DMS53 (cell line): ENCODE measurements at regions not wholly inside any gene's neighbourhood (a gene's known extent, or its start where the extent isn't known, plus 50 kb on each side); places are given as distances from the start of the nearest gene placed in this dataset.
"Not testable (repeated sequence)": the region's sequence is repeated elsewhere in the genome, so short reads cannot be mapped to it uniquely, and the experiment has no call there.

Experiments used
- DNase-seq: peaks from one replicate; lab custom pipeline; 2025; lab: John Stamatoyannopoulos, UW

DNA sequence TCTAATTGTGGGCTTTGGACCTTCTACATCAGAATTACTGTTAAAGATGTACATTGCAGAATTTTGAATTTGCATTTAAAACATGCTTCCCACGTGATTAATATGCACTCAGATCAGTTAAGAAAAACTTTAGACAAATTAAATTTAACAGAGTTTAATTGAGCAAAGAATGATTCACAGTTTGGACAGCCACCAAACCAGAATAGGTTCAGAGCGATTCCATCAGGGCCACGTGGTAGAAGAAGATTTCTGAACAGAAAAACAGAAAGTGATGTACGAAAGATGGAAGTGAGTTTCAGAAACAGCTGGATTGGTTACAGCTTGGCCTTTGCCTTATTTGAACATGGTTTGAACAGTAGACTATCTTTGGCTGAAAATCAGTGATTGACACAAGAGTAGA lies 704.2 kb upstream of the MAP3K7 start:
- no peak for DNase-seq

DNA sequence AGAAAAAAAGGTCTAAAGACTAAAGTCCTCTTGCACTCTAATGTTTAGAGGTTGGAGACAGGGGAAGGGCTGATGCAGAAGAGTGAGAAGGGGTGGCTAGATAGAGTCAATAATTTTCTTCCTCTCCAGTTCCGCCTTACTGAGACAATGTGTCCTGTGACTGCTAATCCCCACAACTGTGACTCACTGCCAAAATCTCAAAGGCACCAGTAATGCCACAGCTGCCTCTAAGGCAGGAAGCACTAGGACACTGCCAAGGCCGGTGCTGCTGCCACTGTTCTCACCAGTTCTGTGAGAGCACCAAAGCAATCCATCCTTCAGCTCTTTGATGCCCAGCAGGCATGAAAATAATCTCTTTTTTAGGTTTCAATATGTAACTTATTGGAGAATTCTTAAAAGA lies 701.9 kb upstream of the MAP3K7 start:
- DNase-seq = peak; percentile 14

DNA sequence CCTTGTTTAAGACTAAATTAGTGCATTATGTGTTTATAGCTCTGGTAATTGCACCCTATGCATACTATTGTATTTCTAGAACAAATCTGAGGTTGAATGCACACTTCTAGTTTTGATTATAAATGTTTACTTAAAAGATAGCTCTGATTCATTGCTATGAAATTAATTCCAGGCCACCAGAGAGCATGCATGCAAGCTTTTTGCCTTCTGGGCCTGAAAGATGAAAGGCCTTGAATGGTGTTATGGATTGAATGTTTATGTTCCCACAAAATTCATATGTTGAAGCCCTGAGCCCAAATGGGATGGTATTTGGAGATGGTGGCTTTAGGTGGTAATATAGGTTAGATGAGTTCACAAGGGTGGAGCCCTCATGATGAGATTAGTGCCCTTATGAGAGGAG lies 695.0 kb upstream of the MAP3K7 start:
- DNase-seq = no peak

DNA sequence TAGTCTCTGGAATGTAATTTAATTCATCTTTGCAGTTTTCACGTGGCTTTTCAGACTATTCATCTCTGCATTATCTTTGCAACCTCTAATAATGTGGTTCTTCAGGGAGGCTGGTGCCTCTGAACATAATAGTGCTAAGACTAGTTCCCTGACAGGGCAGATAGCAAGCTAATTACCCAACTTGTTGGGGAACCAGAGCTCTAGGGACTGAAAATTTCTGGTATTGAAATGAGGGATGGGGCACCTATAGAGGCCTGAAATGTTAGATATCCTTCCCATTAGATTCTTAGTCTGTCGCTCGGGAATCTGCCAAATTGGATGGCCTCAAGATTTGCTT lies 693.6 kb upstream of the MAP3K7 start:
- no peak for DNase-seq

DNA sequence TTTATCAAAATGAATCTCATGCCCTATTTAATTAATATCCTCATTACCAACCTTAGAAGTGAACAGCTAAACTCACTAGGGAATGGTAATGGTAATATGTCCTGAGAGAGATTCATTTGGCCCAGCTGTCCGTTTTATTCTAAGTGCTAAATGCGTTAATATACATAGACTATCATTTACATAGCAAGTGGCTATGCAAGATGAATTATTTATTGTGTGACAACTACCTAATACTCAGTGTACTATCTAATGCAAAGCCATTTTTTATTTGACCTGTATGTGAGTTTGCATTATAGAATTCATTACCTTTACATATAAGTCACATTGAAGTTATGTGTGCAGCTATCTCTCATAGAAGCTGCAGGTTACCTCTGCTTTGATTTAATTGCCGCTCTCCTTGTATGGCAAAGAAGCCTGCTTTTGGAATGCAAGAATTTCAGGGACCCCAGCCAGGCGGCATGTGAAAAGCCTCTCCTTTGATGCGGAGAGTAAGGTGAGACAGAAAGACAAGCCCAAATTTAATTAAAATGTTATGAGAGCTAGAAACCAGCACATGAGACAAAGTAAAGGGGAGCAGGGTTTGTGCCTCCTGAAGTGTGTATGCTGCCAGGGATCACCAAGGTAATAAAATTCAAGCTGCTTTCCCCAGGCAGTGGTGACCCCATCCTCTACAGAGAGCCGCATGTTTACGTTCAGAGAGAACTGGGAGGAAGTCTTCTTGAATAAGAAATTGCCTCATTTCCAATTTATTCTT lies 693.0 kb upstream of the MAP3K7 start:
- DNase-seq = no peak

DNA sequence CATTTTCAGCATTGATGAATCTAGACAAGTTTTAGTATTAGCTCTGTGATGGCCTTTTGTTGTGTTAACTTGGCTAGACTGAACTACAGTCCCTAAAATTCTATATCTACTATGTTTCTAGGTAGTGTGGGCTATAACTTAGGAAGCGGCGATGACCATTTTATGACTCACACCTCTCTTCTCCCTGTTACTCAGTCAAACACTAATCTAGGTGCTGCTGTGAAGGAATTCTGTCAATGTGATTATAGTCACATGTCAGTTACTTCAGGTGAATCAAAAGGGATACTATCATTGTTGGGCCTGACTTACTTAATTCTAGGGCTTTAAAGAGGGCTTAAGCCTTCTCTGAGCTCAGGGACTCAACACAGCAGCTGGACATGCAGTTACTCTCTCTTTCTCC lies 691.5 kb upstream of the MAP3K7 start:
- no peak for DNase-seq

DNA sequence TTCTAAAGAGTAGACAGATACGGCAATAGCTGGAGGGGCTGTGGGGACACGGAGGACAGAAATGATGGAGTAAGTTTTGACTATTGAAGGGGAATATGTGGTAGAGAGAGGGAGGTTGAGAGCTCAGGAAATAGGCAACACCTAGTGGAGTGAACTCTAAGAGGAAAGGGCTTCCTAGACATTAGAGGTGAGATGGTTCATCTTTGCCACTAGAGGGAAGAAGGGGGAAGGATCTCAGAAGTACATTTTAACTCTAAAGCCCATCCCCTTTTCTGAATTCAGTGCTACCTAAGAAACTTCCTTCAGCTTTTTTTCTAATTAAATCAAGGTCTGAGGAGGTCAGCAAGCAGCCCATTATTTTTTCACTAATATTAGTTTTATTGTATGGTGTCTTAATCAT lies 689.4 kb upstream of the MAP3K7 start:
- DNase-seq = peak; percentile 53

DNA sequence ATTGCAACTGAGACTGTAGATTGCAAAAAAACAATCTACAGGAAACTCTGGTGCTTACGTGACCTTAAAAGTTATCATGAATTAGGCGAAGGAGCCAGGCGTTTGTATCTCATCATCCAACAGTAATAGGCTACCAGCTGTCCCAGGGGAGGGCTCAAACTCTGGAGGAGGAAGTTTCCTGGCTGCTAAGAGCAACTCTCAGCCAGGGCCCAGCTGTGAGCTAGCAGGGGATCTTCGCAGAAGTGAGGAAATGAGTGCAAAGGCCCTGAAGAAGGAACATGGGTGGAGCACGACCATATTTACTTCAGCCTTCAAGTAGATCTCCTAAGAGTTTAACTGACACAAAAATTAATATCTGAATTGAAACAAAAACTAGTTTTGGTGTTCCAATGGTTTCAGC lies 686.9 kb upstream of the MAP3K7 start:
- no peak for DNase-seq

DNA sequence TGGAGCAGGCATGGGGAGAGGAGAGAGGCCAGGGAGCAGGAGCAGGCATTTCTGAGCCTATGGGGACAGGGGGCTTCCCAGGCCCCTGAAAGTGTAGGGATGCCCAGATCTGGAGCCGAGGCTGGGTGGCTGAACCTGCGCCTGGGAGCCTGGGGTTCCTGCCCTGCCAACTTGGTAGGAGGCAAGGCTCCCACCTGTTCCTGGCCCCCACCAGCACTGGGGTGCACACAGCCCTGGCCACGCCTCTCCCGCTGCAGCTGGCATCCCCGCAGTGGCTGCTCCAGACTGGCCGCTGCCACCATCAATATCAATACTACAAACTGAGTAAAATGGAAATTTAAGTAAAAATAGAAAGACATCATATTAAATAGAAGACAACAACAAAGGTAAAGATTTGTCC lies 684.9 kb upstream of the MAP3K7 start:
- no peak for DNase-seq

DNA sequence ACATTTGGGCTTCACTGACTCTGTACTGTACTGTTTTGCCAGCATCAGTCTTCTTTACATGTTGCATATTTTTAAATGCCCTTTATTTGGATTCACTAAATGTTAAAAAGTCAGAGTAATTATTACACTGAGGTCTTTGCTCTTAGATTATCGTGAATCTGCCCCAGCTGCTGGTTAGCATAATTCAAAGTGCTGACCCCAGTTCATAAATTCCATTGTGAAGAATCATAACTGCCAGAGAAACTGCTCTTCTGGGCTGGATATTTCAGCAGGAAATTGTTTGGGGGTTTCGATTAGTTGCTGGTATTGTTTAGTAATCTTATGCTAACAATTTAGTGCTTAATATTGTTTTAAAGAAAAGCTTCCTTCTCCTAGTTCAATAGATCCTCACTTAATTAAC lies 682.1 kb upstream of the MAP3K7 start:
- no peak for DNase-seq

DNA sequence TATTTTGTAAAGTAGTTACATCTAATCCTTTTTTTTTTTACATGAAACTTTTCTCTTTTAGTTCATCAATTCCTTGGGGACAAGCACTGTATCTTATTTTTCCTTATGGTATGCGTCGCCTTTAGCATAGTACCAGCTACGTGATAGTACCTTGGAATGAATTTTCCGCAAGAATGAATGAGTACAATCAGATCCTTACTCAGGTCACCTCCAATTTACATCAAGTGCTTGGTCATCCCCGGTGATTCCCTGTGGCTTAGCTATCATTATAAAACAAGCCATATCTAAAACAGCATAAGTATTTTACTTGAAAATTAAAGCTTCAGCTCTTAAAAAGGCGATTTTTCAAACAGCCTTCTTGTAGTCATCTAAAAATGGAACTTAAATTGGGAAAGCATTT lies 680.4 kb upstream of the MAP3K7 start:
- DNase-seq = no peak

DNA sequence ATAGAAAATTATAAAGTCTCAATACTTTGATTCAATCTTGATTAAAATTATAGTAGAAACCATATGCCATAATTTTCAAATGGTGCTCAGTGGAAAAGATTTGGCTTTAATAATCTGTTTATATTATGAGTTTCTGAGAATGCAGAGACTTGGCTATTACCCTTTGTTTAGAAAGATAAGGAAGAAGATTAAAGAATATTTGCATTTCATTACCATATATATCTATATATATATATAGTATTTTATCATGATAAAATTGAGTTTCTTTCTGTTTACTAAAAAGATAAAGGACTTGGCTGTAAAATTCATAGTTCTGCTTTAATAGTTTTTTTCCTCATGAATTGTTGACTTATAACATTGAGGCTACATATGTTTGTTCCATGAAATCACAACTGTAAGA lies 679.3 kb upstream of the MAP3K7 start:
- DNase-seq = no peak

DNA sequence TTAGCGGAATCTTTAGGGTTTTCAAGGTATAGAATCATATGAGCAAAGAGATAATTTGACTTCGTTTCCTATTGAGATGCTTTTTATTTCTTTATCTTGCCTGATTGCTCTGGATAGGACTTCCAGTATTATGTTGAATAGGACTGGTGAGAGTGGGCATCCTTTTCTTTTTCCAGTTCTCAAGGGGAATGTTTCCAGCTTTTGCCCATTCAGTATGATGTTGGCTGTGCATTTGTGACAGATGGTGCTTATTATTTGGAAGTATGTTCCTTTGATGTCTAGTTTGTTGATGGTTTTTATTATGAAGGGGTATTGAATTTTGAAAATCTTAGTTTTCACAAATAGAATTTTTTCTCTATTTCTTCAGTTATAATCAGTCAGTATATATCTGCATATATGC lies 656.6 kb upstream of the MAP3K7 start:
- DNase-seq = no peak

DNA sequence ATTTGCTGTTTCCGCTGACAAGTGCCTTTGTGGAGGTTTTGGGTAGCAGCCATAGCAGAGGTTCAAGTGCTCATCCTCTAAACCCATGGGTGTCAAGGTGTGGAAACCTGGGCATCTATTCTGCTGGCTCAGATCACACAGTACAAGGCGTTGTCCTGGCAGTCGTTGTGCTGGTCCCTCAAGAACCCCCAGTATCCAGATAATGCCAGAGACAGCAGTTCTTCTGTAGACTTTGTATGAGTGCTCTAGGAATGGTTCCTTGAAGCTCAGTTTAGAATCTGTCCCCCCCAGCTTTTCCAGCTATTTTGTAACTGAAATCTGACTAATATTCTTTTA lies 655.7 kb upstream of the MAP3K7 start:
- no peak for DNase-seq

DNA sequence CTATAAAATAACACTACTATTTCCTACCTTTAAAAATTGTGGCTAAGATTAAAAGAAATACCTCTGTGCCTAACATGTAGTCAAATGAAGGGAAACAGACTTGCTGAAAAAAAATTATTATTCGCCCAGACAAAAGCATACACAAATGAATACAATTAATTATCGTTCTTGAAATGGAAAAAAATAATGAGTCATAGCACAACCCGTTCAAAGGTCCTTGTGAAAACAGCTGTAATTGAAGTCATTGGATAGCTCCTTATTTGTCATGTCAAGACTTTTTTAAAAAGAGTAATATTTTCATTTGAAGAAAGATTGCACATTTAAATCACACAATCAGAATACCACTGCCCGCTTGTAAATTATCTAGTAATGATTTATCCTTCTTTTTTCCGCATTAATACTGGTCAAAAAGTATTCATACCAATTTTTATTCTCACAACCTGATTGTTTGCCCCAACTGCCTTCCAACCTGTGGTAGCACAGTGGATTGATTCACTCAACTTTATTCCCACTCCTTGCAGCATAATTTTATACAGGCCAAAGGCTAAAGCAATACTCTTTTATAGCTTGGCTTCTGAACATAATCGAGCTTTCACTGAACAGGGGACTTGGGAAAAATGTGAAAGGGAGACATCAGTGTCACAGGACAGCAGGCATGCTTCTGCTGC lies 655.2 kb upstream of the MAP3K7 start:
- no peak for DNase-seq

DNA sequence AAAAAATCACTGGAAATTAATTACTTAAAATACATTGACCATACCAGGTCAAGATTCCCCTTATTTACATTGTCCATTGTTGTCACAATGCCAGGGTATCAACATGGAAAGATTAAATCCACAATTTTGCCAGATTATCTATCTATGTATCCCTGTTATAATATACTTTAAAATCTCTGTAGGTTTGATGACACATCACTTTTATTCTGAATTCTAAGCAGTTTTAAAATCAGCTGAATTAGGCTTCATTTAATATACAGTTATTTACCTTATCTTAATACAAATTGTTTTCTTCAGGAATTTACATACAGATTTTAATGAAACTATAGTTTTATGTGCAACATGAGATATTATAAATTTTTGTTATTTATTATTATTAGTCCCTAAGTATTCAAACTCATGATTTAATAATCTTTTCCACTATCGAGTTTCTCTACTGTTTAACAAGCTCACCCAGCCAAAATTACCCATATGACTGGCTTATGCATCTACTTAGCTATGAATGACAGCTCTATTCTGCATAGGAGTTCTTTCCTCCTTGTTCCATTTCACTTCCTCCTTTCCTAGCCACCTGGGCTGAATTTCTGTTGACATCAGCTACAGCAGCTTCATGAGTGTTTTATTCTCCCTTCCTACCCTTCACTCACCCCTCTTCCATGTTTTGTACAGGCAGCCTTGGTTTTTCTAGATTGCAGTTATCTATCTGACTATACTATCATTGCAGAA lies 654.2 kb upstream of the MAP3K7 start:
- peak; percentile 35 for DNase-seq

DNA sequence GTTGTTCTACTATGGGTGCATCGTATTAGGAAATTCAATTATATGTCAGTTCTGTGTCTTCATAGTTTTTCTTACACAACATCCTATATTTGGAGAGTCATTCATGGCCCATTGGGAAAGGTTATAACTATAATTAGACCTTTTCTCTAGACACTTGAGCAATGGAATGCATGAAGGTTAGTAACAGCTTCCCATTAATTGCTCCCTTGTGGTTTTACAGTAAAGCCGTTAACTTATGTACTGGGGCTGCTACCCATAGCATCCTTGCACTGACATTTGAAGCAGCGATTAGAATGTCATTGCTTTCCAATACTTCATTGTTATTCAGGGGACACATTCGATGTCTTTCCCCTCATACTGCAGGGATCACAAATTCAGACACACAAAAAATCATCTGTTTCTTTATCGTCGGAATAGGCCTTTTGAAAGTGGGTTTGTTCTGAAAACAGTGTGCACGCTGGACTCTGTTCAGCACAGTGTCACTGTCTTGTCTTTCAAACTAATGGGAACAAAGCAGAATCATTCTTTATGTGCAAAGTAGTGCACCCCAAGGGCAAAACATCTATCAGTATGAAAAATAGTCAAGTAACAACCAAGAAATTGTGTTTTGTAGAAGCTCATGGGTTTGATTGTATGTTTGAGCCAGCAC lies 634.3 kb upstream of the MAP3K7 start:
- DNase-seq = no peak

DNA sequence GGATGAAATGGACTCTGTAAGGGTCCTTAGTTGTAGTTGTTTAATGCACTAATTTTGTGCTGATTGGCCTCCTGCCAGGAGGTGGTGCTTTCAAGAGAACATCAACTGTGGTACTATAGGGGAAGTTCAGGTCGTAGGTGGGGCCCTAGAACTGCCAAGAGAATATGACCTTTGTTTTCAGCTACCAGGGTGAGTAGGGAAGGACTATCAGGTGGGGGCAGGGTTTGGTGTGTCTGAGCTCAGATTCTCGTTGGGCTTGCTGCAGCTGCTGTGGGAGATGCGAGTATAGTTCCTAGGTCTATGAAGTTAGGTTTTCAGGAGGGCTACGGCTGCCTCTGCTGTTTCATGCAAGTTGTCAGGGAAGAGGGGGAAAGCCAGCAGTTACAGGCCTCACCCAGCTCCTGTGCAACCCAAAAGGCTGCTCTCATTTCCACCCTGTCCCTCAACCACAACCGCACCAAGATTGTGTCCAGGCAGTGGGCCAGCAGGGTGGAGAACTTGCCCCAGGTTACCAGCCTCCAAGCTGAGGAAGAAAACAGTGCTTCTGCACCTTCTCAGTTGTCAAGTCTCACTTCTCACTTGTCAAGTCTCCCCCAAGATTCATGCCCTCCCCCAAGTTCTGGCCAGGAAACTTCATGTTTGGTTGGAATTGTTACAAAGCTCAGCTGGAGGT lies 626.5 kb upstream of the MAP3K7 start:
- DNase-seq = no peak

DNA sequence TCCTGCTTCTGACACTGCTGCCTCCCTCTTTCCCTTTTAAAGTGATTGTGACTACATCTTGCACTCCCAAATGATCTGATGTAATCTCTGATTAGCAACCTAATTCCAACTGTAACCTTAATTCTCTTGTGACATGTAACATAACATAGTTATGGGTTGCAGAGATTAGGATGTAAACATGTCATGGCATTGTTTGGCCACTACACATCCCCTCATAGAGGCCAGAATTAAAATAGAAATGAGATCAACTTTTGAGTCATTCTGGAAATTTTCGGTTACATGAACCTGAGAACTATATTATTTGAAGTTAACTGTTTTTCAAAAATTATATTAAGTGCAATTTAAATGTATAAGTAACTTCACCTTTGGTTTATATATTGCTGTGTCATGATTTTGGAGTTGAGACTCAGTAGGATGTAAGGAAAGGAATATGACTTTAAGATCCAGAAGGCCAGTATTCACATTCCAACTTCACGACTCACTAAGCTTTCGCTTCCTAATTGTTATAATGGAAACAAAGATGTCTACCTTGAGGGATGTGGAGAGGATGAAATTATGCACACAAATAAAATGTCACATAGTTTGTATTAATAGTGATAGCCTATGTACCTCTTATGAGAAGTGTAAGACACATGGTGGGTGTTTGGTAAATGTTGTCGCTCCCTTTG lies 611.9 kb upstream of the MAP3K7 start:
- no peak for DNase-seq

DNA sequence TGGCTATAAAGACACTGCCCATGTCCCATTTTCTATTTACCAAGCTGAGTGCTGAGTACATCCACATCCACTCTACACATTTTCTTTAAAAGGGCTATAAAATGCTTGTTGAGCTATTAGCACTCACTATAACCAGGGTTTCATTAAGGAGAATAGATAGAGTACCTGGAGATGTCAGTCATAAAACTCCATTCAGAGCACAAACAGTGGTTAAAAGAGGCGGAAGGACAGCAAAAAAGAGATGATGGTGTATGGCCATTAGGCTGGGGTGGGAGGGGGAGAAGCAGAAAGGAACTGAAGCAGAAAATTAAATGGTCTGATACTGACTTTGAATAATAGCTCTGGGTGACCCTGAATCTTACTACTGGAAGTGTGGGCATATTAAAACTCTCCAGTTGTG lies 609.9 kb upstream of the MAP3K7 start:
- no peak for DNase-seq

DNA sequence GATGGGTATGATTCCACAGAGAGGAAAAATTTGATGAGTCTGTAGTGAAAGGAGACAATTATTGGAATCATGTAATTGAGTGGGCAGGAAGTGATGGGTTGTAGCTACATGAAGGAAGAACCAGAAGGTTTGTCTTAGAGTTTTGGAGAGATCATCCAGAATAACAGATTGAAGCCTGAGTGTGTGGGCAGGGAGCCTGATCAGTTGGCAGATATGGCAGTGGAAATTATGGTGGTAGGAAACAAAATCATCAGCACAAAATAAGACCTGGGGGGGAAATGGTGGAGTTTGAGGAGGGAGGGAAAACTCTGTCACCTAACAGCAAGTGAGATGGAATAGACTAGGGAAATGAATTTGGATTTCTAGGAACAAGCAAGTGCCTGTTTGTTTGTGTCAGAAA lies 606.6 kb upstream of the MAP3K7 start:
- no peak for DNase-seq

DNA sequence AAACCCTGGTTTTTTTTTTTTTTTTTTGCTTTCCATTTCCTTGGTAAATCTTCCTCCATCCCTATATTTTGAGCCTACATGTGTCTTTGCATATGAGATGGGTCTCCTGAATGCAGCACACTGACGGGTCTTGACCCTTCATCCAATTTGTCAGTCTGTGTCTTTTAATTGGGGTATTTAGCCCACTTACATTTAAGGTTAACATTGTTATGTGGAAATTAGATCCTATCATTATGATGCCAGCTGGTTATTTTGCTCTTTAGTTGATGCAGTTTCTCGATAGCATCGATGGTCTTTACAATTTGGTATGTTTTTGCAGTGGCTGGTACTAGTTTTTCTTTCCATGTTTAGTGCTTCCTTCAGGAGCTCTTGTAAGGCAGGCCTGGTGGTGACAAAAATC lies 603.2 kb upstream of the MAP3K7 start:
- DNase-seq = not testable (repeated sequence)
